Mesodermal cell (in vitro differentiated cells): ENCODE measurements at regions not wholly inside any gene's neighbourhood (a gene's known extent, or its start where the extent isn't known, plus 50 kb on each side); places are given as distances from the start of the nearest gene placed in this dataset.

Source experiments
- H3K27ac ChIP-seq: 2 replicates; pipeline ENCODE4 v1.7.0; 2013; ENCODE audit warnings: mild to moderate bottlenecking, low read depth, low read length, moderate library complexity; ENCODE audit not compliant: severe bottlenecking
- H3K36me3 ChIP-seq: 2 replicates; pipeline ENCODE4 v1.7.1; 2013; ENCODE audit warnings: mild to moderate bottlenecking, low read length, moderate library complexity; ENCODE audit not compliant: control insufficient read depth, insufficient read depth
- H3K4me1 ChIP-seq: one replicate; pipeline ENCODE4 v1.7.1; 2013; ENCODE audit warnings: mild to moderate bottlenecking, low read length; ENCODE audit not compliant: insufficient read depth, control insufficient read depth, poor library complexity, severe bottlenecking
- H3K4me3 ChIP-seq: 2 replicates; pipeline ENCODE4 v1.7.0; 2013; ENCODE audit warnings: low read length, control low read depth, mild to moderate bottlenecking; ENCODE audit not compliant: insufficient read depth, poor library complexity, severe bottlenecking; ENCODE audit errors: extremely low read depth
- H3K9me3 ChIP-seq: 2 replicates; pipeline ENCODE4 v1.7.1; 2013; ENCODE audit warnings: mild to moderate bottlenecking, low read length, moderate library complexity; ENCODE audit not compliant: control insufficient read depth
- WGBS, 2 experiments: methylation state at CpG; one replicate each; pipeline ENCODE4 v1.1.5; 2013; ENCODE audit warnings: missing lambda C conversion rate in 2 of 2; ENCODE audit not compliant: insufficient coverage in 2 of 2; 5-methylcytosine and 5-hydroxymethylcytosine counted together

DNA sequence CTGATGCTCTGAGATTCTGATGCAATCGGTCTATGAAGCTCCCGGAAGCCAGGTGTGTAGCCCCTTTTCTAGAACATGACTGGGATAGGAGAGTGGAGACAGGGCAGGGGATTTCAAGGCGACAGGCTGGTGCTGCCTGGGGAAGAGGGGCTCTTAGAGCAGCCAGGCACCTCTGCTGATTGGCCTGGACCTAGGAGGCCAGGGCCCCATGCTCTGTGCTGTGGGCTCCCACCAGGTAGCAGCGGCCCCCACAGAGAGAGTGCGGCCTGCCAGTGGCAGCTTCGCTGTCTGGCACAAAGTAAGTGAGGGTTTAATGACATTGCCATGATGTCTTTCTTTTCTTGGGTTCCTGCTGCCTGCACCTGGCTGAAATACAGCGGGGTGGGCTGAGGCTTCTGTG is 99.4 kb upstream of the PODXL start:
- 75 to 77% methylated on average over 3 to 6 of the region's 7 CpGs for WGBS, 2 experiments
- Histone ChIP-seq H3K4me1 (peaks cover 28% of the 10 kb centered on the region), H3K4me3 (no peak overlapping the region), H3K27ac (no peak overlapping the region), H3K36me3 (no peaks in the 10 kb centered on the region), H3K9me3 (no peaks in the 10 kb centered on the region)

DNA sequence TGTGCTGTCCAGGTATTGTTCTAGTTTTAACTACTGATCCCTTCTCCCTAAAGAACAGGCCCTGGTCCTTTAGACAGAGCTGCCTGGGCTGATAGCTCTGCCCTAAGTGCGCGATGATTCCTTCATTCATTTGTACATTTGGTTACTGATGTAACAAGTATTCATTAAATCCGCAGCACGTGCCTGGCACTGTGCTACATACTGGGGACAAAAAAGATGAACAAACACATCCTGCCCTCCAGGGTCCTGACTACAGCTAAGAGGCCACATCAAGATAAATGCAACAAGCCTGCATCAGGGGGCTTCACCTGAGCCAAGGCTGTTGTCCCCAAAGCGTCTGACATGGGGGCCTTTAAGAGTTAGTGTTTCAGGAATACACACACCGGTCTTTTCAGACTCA is 99.0 kb upstream of the PODXL start:
- H3K27ac ChIP-seq, result no peak overlapping the region
- H3K9me3 ChIP-seq, result no peaks in the 10 kb centered on the region
- H3K4me1 ChIP-seq, result peaks cover 28% of the 10 kb centered on the region
- 86 to 87% methylated on average over 2 to 4 of the region's 6 CpGs for WGBS, 2 experiments
- no peak overlapping the region for H3K4me3 ChIP-seq
- no peaks in the 10 kb centered on the region for H3K36me3 ChIP-seq

GRCh38 chr7:131654668-131655326 is 98.4 kb upstream of the PODXL start:
- H3K9me3 ChIP-seq, result no peaks in the 10 kb centered on the region
- peaks cover 31% of the 10 kb centered on the region for H3K4me1 ChIP-seq
- H3K36me3 ChIP-seq, result no peaks in the 10 kb centered on the region
- WGBS, 2 experiments, result 33 to 43% methylated on average over 10 to 12 of the region's 19 CpGs
- no peak overlapping the region for H3K27ac ChIP-seq
- no peak overlapping the region for H3K4me3 ChIP-seq

- no peak overlapping the region for H3K4me3 ChIP-seq
- no peaks in the 10 kb centered on the region for H3K9me3 ChIP-seq
- H3K36me3 ChIP-seq, result no peaks in the 10 kb centered on the region
- H3K4me1 ChIP-seq, result peaks cover 37% of the 10 kb centered on the region
- WGBS, 2 experiments, result 80 to 86% methylated on average over 1 of the region's 1 CpG
- H3K27ac ChIP-seq, result no peak overlapping the region
Observed at GRCh38 chr7:131654249-131654558, 97.8 kb upstream of the PODXL start.

- no peaks in the 10 kb centered on the region for H3K36me3 ChIP-seq
- H3K4me1 ChIP-seq, result peaks cover 42% of the 10 kb centered on the region
- H3K9me3 ChIP-seq, result no peaks in the 10 kb centered on the region
- 76 to 90% methylated on average over 4 to 9 of the region's 12 CpGs for WGBS, 2 experiments
- H3K4me3 ChIP-seq, result no peak overlapping the region
- peak overlapping the region; percentile 66 for H3K27ac ChIP-seq
Observed at GRCh38 chr7:131653418-131654248, 97.2 kb upstream of the PODXL start.

GRCh38 chr7:131652934-131653333 is 96.5 kb upstream of the PODXL start:
- Histone ChIP-seq H3K4me3 (no peak overlapping the region), H3K27ac (peak overlapping the region; percentile 66), H3K4me1 (peaks cover 46% of the 10 kb centered on the region), H3K36me3 (no peaks in the 10 kb centered on the region), H3K9me3 (no peaks in the 10 kb centered on the region)
- 29 to 37% methylated on average over 2 of the region's 2 CpGs for WGBS, 2 experiments

GRCh38 chr7:131652194-131652593 is 95.8 kb upstream of the PODXL start:
- 91 to 92% methylated on average over 2 to 5 of the region's 5 CpGs for WGBS, 2 experiments
- Histone ChIP-seq H3K27ac (no peak overlapping the region), H3K4me3 (no peak overlapping the region), H3K9me3 (no peaks in the 10 kb centered on the region), H3K36me3 (no peaks in the 10 kb centered on the region), H3K4me1 (peaks cover 40% of the 10 kb centered on the region)

DNA sequence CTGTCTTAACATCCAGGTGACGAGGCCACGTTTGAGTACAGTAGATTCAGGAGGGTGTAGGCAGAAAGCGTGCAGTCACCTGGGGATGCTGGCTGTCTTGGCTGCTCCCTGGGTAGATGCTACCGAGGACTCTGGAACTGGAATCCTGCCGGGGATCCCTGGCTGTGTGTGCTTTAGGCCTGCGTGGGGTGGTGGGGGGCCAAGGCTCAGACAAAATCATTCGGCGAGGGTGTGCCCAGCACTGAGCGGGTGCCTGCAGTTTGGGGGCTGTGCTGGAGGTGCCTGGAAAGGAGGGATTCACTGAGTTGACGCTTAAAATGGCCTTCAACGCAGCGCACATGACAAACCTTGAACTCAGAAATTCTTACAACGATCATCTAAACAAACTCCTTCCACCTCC is 93.5 kb upstream of the PODXL start:
- WGBS, 2 experiments, result 91 to 95% methylated on average over 7 to 9 of the region's 13 CpGs
- no peaks in the 10 kb centered on the region for H3K9me3 ChIP-seq
- H3K4me1 ChIP-seq, result peaks cover 35% of the 10 kb centered on the region
- no peak overlapping the region for H3K4me3 ChIP-seq
- no peaks in the 10 kb centered on the region for H3K36me3 ChIP-seq
- H3K27ac ChIP-seq, result peak overlapping the region; percentile 93

GRCh38 chr7:131649003-131649541 is 92.6 kb upstream of the PODXL start:
- WGBS, 2 experiments, result 34 to 63% methylated on average over 3 to 4 of the region's 5 CpGs
- Histone ChIP-seq H3K36me3 (no peaks in the 10 kb centered on the region), H3K9me3 (no peaks in the 10 kb centered on the region), H3K4me3 (no peak overlapping the region), H3K4me1 (peaks cover 32% of the 10 kb centered on the region), H3K27ac (peak overlapping the region; percentile 93)

GRCh38 chr7:131648491-131648890 is 92.1 kb upstream of the PODXL start:
- 0 to 44% methylated on average over 1 to 2 of the region's 3 CpGs for WGBS, 2 experiments
- Histone ChIP-seq H3K4me3 (no peak overlapping the region), H3K4me1 (peaks cover 27% of the 10 kb centered on the region), H3K9me3 (no peaks in the 10 kb centered on the region), H3K27ac (peak overlapping the region; percentile 93), H3K36me3 (no peaks in the 10 kb centered on the region)

- Histone ChIP-seq H3K36me3 (no peaks in the 10 kb centered on the region), H3K9me3 (no peaks in the 10 kb centered on the region), H3K27ac (no peak overlapping the region), H3K4me3 (no peak overlapping the region), H3K4me1 (peaks cover 33% of the 10 kb centered on the region)
- 90 to 100% methylated on average over 3 to 4 of the region's 4 CpGs for WGBS, 2 experiments
Observed at GRCh38 chr7:131646203-131646602, 89.8 kb upstream of the PODXL start.
